Endothelial cell of umbilical vein (primary cell): ENCODE measurements at regions not wholly inside any gene's neighbourhood (a gene's known extent, or its start where the extent isn't known, plus 50 kb on each side); places are given as distances from the start of the nearest gene placed in this dataset.

Experiments used
- BruUV-seq: library from RNA; stranded (reverse); fragments of 400-500 nt; replicated peaks from 2 replicates; lab custom pipeline; 2021; lab: Mats Ljungman, UMichigan
- CTCF ChIA-PET: fragments of 300-600, 350-600 bp; sonication (Branson Sonifier 250); formaldehyde crosslinking; loops from one replicate; lab custom pipeline; 2021; ENCODE audit warnings: antibody characterized with exemption, inconsistent platforms; lab: Charles Lee
- POLR2A ChIA-PET: fragments of 300-600, 350-600 bp; sonication (Branson Sonifier 250); formaldehyde crosslinking; loops from one replicate; lab custom pipeline; 2021; ENCODE audit warnings: antibody characterized with exemption, inconsistent platforms; lab: Charles Lee
- DNase-seq: peaks from one replicate; pipeline ENCODE4 v3.0.0-alpha.2; 2011; ENCODE audit warnings: low read depth, low spot score
- FAIRE-seq: peaks from 2 replicates; lab custom pipeline; 2011; peaks lifted over from hg19 to GRCh38; lab: Jason Lieb, UNC
- H2AFZ ChIP-seq: 2 replicates; pipeline ENCODE4 v1.6.0; 2012; ENCODE audit warnings: low read depth, low read length, control low read depth, inconsistent platforms
- H3K27ac ChIP-seq: 2 replicates; pipeline ENCODE4 v1.5.1; 2011; ENCODE audit warnings: low read depth, mild to moderate bottlenecking, control low read depth, low read length, moderate library complexity; ENCODE audit not compliant: insufficient read depth
- H3K27me3 ChIP-seq, 2 experiments: 2 replicates each; pipeline versions ENCODE4 v1.6.0 to v1.6.1; 2011; ENCODE audit warnings: low read length in 2 of 2, mixed read lengths in 1 of 2; ENCODE audit not compliant: control insufficient read depth in 2 of 2, insufficient read depth in 2 of 2
- H3K36me3 ChIP-seq, 2 experiments: 2 replicates in 1 of 2; 3 replicates in 1 of 2; pipeline ENCODE4 v1.5.1; 2011; ENCODE audit warnings: low read length in 2 of 2, mild to moderate bottlenecking in 1 of 2, moderate library complexity in 1 of 2; ENCODE audit not compliant: control insufficient read depth in 2 of 2, insufficient read depth in 2 of 2; ENCODE audit errors: extremely low read depth in 1 of 2
- H3K4me1 ChIP-seq: 3 replicates; pipeline ENCODE4 v1.5.1; 2011; ENCODE audit warnings: mild to moderate bottlenecking, low read length; ENCODE audit not compliant: control insufficient read depth, insufficient read depth; ENCODE audit errors: extremely low read depth
- H3K4me2 ChIP-seq: 2 replicates; pipeline ENCODE4 v1.6.1; 2011; ENCODE audit warnings: low read length, control low read depth, mixed read lengths; ENCODE audit not compliant: insufficient read depth
- H3K4me3 ChIP-seq, 3 experiments: fragments of 200-600 bp in 1 of 3; sonication (generic), shearing (Covaris generic) in 1 of 3; replicated peaks in 1 of 3; 2 replicates each; pipeline ENCODE4 v1.5.1; 2011 to 2016; ENCODE audit warnings: control low read depth in 3 of 3, low read length in 3 of 3, mild to moderate bottlenecking in 2 of 3, inconsistent platforms in 1 of 3, low read depth in 1 of 3, moderate library complexity in 1 of 3; ENCODE audit not compliant: insufficient read depth in 1 of 3
- H3K79me2 ChIP-seq: 2 replicates; pipeline ENCODE4 v1.6.0; 2012; ENCODE audit warnings: low read length, inconsistent platforms; ENCODE audit not compliant: control insufficient read depth, insufficient read depth
- H3K9ac ChIP-seq: replicated peaks from 2 replicates; pipeline ENCODE3; 2011; ENCODE audit warnings: low read length, control low read depth; ENCODE audit not compliant: insufficient read depth; ENCODE audit errors: extremely low read depth
- H3K9me1 ChIP-seq: replicated peaks from 3 replicates; pipeline ENCODE4 v1.6.0; 2011; ENCODE audit warnings: mild to moderate bottlenecking, low read length; ENCODE audit not compliant: control insufficient read depth, insufficient read depth; ENCODE audit errors: extremely low read depth
- H3K9me3 ChIP-seq: replicated peaks from 2 replicates; pipeline ENCODE4 v1.5.1; 2012; ENCODE audit warnings: low read length, inconsistent platforms; ENCODE audit not compliant: control insufficient read depth, insufficient read depth
- H4K20me1 ChIP-seq: replicated peaks from 2 replicates; pipeline ENCODE3; 2011; ENCODE audit warnings: mild to moderate bottlenecking, low read length; ENCODE audit not compliant: control insufficient read depth, insufficient read depth; ENCODE audit errors: extremely low read depth
- CTCF ChIP-seq, 2 donors: IDR thresholded peaks; 1 replicate in 1 of 2; 2 replicates in 1 of 2; pipeline ENCODE4 v1.5.1; 2011; ENCODE audit warnings: low read length in 2 of 2, mild to moderate bottlenecking in 2 of 2, moderate library complexity in 2 of 2, control low read depth in 1 of 2, inconsistent platforms in 1 of 2, low read depth in 1 of 2; ENCODE audit not compliant: insufficient read depth in 1 of 2; ENCODE audit errors: extremely low read depth in 1 of 2
- EZH2 ChIP-seq: IDR thresholded peaks from 2 replicates; pipeline ENCODE4 v1.6.1; 2012; ENCODE audit warnings: borderline replicate concordance, low read depth, mild to moderate bottlenecking, moderate library complexity, low read length, inconsistent platforms; ENCODE audit not compliant: severe bottlenecking
- FOS ChIP-seq: IDR thresholded peaks from 2 replicates; pipeline ENCODE4 v1.6.1; 2011; ENCODE audit warnings: mild to moderate bottlenecking, low read length, moderate library complexity, borderline replicate concordance; ENCODE audit not compliant: insufficient read depth
- GATA2 ChIP-seq: IDR thresholded peaks from 2 replicates; pipeline ENCODE4 v1.7.0; 2011; ENCODE audit warnings: low read depth, mild to moderate bottlenecking, moderate library complexity, mixed read lengths, low read length; ENCODE audit not compliant: insufficient read length, insufficient read depth
- JUN ChIP-seq: IDR thresholded peaks from 2 replicates; pipeline ENCODE4 v1.6.1; 2011; ENCODE audit warnings: borderline replicate concordance, low read depth; ENCODE audit not compliant: insufficient read length, insufficient read depth
- MAX ChIP-seq: IDR thresholded peaks from 2 replicates; pipeline ENCODE4 v1.6.1; 2011; ENCODE audit not compliant: insufficient read depth, insufficient read length
- MYC ChIP-seq: IDR thresholded peaks from one replicate; pipeline ENCODE4 v1.6.1; 2011; ENCODE audit warnings: mild to moderate bottlenecking, low read depth, low read length
- POLR2A ChIP-seq: IDR thresholded peaks from 2 replicates; pipeline ENCODE4 v1.6.1; 2012; ENCODE audit warnings: low read depth, mild to moderate bottlenecking, control low read depth, low read length
- POLR2AphosphoS5 ChIP-seq: IDR thresholded peaks from 2 replicates; pipeline ENCODE4 v1.6.1; 2012; ENCODE audit warnings: low read depth, mild to moderate bottlenecking, control low read depth, low read length, moderate library complexity; ENCODE audit not compliant: insufficient read depth
- dilution Hi-C: fragments of 300-500 bp; cut with MboI; formaldehyde crosslinking; loops from one replicate; pipeline ENCODE4 v1.15.0; 2019; ENCODE audit warnings: low sequenced_read_pairs; ENCODE audit not compliant: extremely low pct_ligation_motif_present
- intact Hi-C: fragments of 100-400 bp; cut with micrococcal nuclease; formaldehyde crosslinking; loops from one replicate; pipeline ENCODE4 v1.10.0; 2022

GRCh38 chr3:26845194-26845593, 222.6 kb downstream of the LRRC3B start:
- no peaks in the 10 kb centered on the region for H3K79me2 ChIP-seq
- DNase-seq (no peak), FAIRE-seq (no peak)
- H3K4me2 ChIP-seq, result no peak overlapping the region
- no peaks in the 10 kb centered on the region for H4K20me1 ChIP-seq
- H3K9me1 ChIP-seq, result no peaks in the 10 kb centered on the region
- peaks cover 2% of the 10 kb centered on the region for H3K9me3 ChIP-seq
- no TSS peak for BruUV-seq
- intact Hi-C loops (no loop called here), dilution Hi-C loops (no loop called here)
- H3K4me1 ChIP-seq, result no peaks in the 10 kb centered on the region
- no peak overlapping the region for H3K4me3 ChIP-seq
- H3K27me3 ChIP-seq, result no peaks in the 10 kb centered on the region
- H2AFZ ChIP-seq, result no peak overlapping the region
- POLR2A ChIA-PET, result no interaction called here
- no peaks in the 10 kb centered on the region for H3K36me3 ChIP-seq
- no peak overlapping the region for H3K9ac ChIP-seq
- CTCF ChIA-PET, result no interaction called here
- H3K27ac ChIP-seq, result no peak overlapping the region
- TF ChIP-seq FOS (no peak), GATA2 (no peak), JUN (no peak), POLR2A (no peak), EZH2 (no peak), CTCF (IDR thresholded peaks at IDR 0.05; ENCODE audit: extremely low read depth in 1 of 2, insufficient read depth in 1 of 2, low read depth in 1 of 2, low read length in 2 of 2) (no peak), POLR2AphosphoS5 (no peak), MAX (no peak), MYC (no peak)
